Osteoblast (primary cell): ENCODE measurements at regions not wholly inside any gene's neighbourhood (a gene's known extent, or its start where the extent isn't known, plus 50 kb on each side); places are given as distances from the start of the nearest gene placed in this dataset.

Source experiments
- DNase-seq: peaks from one replicate; pipeline ENCODE4 v3.0.0; 2011; ENCODE audit warnings: low spot score, mixed read lengths; ENCODE audit not compliant: insufficient read length; ENCODE audit errors: missing footprints
- H2AFZ ChIP-seq: 2 replicates; pipeline ENCODE4 v1.6.0; 2011; ENCODE audit warnings: mild to moderate bottlenecking, low read length
- H3K27ac ChIP-seq: 2 replicates; pipeline ENCODE4 v1.5.1; 2011; ENCODE audit warnings: mild to moderate bottlenecking, low read depth, low read length, moderate library complexity
- H3K27me3 ChIP-seq: 2 replicates; pipeline ENCODE4 v1.6.0; 2012; ENCODE audit warnings: mild to moderate bottlenecking, control low read depth, inconsistent platforms, low read length, moderate library complexity; ENCODE audit not compliant: insufficient read depth
- H3K36me3 ChIP-seq: 2 replicates; pipeline ENCODE4 v1.5.1; 2011; ENCODE audit warnings: mild to moderate bottlenecking, low read length, control low read depth, moderate library complexity; ENCODE audit not compliant: insufficient read depth
- H3K4me1 ChIP-seq: 2 replicates; pipeline ENCODE4 v1.5.1; 2011; ENCODE audit warnings: mild to moderate bottlenecking, low read length, control low read depth, moderate library complexity; ENCODE audit not compliant: insufficient read depth
- H3K4me2 ChIP-seq: 2 replicates; pipeline ENCODE4 v1.6.0; 2011; ENCODE audit warnings: mild to moderate bottlenecking, low read length; ENCODE audit not compliant: insufficient read depth
- H3K4me3 ChIP-seq: fragments of 200-600 bp; sonication (generic); 3 replicates; pipeline ENCODE4 v1.5.1; 2012; ENCODE audit warnings: mild to moderate bottlenecking, low read length, inconsistent platforms; ENCODE audit not compliant: insufficient read depth
- H3K79me2 ChIP-seq: 2 replicates; pipeline ENCODE4 v1.6.0; 2012; ENCODE audit warnings: mild to moderate bottlenecking, low read length, control low read depth, inconsistent platforms; ENCODE audit not compliant: insufficient read depth
- H3K9me3 ChIP-seq: 2 replicates; pipeline ENCODE4 v1.5.1; 2011; ENCODE audit warnings: low read depth, low read length, control low read depth
- H4K20me1 ChIP-seq: 2 replicates; pipeline ENCODE4 v1.6.0; 2012; ENCODE audit warnings: mild to moderate bottlenecking, low read length, control low read depth; ENCODE audit not compliant: insufficient read depth
- CTCF ChIP-seq: IDR thresholded peaks from 2 replicates; pipeline ENCODE4 v1.5.1; 2011; ENCODE audit warnings: mild to moderate bottlenecking, low read depth, low read length, moderate library complexity; ENCODE audit errors: extremely low read depth

DNA sequence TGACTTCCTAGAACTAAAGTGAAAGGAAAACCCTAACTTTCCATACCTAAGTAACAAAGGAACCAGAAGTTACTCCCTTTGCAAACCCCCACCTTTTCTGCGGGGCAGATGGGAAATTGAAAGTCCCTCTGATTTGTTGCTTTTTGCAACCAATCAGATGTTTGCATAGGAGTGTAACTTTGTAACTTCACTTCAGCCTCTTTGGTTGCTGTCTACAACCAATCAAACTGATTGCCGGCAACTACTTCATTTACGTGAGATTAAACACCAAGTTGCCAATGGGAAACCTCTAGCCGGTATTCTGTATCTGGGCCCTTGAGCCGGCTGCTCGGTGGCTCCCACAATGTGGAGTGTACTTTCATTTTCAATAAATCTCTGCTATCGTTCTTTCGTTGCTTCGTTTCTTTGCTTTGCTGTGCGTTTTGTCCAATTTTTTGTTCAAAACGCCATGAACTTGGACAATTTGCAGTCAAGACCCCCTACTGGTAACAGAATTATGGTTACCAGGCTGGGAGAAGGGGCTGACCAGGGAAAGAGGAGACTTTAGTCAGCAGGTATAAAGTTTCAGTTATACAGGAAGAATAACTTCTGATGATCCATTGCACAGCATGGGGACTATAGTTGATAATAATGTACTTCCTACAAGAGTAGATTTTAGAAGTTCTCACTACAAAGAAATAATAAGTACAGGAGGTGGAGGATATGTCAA is 69.2 kb upstream of the RGS2 start:
- Histone ChIP-seq H4K20me1 (no peaks in the 10 kb centered on the region), H3K4me1 (no peaks in the 10 kb centered on the region), H3K36me3 (no peaks in the 10 kb centered on the region), H3K27me3 (no peaks in the 10 kb centered on the region), H3K4me2 (peak overlapping the region; percentile 10), H2AFZ (no peak overlapping the region), H3K4me3 (no peak overlapping the region), H3K27ac (no peak overlapping the region), H3K9me3 (no peaks in the 10 kb centered on the region), H3K79me2 (no peaks in the 10 kb centered on the region)
- no peak for DNase-seq
- TF ChIP-seq CTCF = no peak

GRCh38 chr1:192740214-192740613 is 68.6 kb upstream of the RGS2 start:
- Histone ChIP-seq H3K4me1 (no peaks in the 10 kb centered on the region), H3K79me2 (no peaks in the 10 kb centered on the region), H4K20me1 (no peaks in the 10 kb centered on the region), H3K9me3 (no peaks in the 10 kb centered on the region), H2AFZ (no peak overlapping the region), H3K27ac (no peak overlapping the region), H3K4me3 (no peak overlapping the region), H3K4me2 (no peak overlapping the region), H3K27me3 (no peaks in the 10 kb centered on the region), H3K36me3 (no peaks in the 10 kb centered on the region)
- TF ChIP-seq CTCF = no peak
- DNase-seq = no peak

DNA sequence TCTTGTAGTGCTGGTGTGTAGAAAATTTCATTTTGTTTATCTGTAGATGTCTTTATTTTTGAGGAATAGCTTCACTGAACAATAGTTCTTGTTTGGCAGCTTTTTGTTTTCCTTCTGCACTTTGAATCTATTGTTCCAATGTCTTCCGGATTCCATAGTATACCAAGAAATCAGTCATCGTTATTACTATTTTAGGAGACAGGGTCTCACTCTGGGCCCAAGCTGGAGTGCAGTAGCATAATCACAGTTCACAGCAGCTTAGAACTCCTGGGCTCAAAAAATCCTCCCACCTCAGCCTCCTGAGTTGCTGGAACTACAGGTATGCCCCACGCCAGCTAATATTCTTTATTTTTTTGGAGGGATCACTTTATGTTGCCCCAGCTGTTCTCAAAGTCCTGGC is 67.7 kb upstream of the RGS2 start:
- Histone ChIP-seq H4K20me1 (no peaks in the 10 kb centered on the region), H3K36me3 (no peaks in the 10 kb centered on the region), H3K4me3 (no peak overlapping the region), H3K27ac (no peak overlapping the region), H2AFZ (no peak overlapping the region), H3K9me3 (no peaks in the 10 kb centered on the region), H3K27me3 (no peaks in the 10 kb centered on the region), H3K79me2 (no peaks in the 10 kb centered on the region), H3K4me1 (no peaks in the 10 kb centered on the region), H3K4me2 (no peak overlapping the region)
- TF ChIP-seq CTCF = no peak
- no peak for DNase-seq

DNA sequence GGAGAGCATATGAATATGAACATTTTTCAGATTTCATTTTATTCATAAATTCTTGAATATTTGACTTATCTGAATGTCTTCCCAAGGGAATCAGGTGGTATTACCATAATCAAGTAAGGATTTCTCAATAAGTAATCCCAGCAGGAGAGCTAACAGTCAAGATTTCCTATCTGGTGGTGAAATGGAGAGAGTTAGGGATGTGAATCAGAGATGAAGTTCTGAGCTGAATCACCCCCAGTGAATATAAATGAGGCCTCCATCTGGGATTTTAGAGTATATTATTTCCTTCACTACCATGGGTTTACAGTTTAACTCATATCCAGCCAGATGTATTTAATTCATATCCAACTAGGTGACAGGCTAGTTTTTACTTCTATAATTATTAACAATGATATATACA is 61.5 kb upstream of the RGS2 start:
- no peak overlapping the region for H3K4me3 ChIP-seq
- peak; percentile 42 for DNase-seq

More for the DNA sequence above, 61.5 kb upstream of the RGS2 start:
- Histone ChIP-seq H4K20me1 (no peaks in the 10 kb centered on the region), H3K4me2 (no peak overlapping the region), H3K36me3 (no peaks in the 10 kb centered on the region), H3K27me3 (no peaks in the 10 kb centered on the region), H3K27ac (peak overlapping the region; percentile 27), H3K9me3 (no peaks in the 10 kb centered on the region), H2AFZ (no peak overlapping the region), H3K79me2 (no peaks in the 10 kb centered on the region), H3K4me1 (no peaks in the 10 kb centered on the region)
- TF ChIP-seq CTCF = no peak
